Left ventricle myocardium inferior (tissue), 1 donor: ENCODE measurements at regions not wholly inside any gene's neighbourhood (a gene's known extent, or its start where the extent isn't known, plus 50 kb on each side); places are given as distances from the start of the nearest gene placed in this dataset.

Source experiments
- DNase-seq: peaks from one replicate; pipeline ENCODE4 v3.0.0-alpha.2; 2020
- H3K27ac ChIP-seq: fragments of 200-600 bp; replicated peaks from 2 replicates; pipeline ENCODE4 v1.8.0; 2021
- H3K27me3 ChIP-seq: fragments of 200-600 bp; 2 replicates; pipeline ENCODE4 v1.8.0; 2021; ENCODE audit warnings: low read depth
- H3K36me3 ChIP-seq: fragments of 200-600 bp; 2 replicates; pipeline ENCODE4 v1.8.0; 2021
- H3K4me1 ChIP-seq: fragments of 200-600 bp; 2 replicates; pipeline ENCODE4 v1.8.0; 2021
- H3K4me3 ChIP-seq: fragments of 200-600 bp; 2 replicates; pipeline ENCODE4 v1.8.0; 2021; ENCODE audit warnings: mild to moderate bottlenecking, moderate library complexity
- H3K9me3 ChIP-seq: fragments of 200-600 bp; replicated peaks from 2 replicates; pipeline ENCODE4 v1.8.0; 2021
- CTCF ChIP-seq: fragments of 200-600 bp; IDR thresholded peaks from 2 replicates; pipeline ENCODE4 v1.8.0; 2021; ENCODE audit warnings: antibody characterized with exemption, mild to moderate bottlenecking, borderline replicate concordance
- intact Hi-C: fragments of 100-400 bp; cut with micrococcal nuclease; formaldehyde crosslinking; loops from one replicate; pipeline ENCODE4 v1.11.0; 2022
- donor health status: DM: no; HTN: yes; CAD: no; lungs with severe emphysema.

DNA sequence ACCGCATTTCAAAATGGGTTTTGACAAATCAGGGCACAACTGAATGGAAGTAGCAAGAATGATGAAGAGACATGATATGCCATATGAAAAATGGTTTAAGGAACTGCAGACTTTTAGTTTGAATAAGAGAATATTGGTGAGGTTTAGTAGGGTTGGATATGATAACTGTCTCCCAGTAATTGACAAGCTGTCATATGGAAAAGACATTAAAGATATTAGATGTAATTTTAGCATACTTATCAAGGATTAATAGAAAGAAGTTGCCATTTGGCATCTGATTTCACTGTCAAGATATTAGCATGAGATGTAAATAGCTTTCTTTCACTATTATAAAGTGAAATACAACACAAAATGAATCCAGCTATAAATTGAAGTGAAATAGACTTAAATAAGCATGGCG, 169.0 kb upstream of the MPDZ start:
- no peaks in the 10 kb centered on the region for H3K9me3 ChIP-seq
- peaks cover 60% of the 10 kb centered on the region for H3K4me1 ChIP-seq
- no peak for DNase-seq
- H3K27me3 ChIP-seq = no peaks in the 10 kb centered on the region
- H3K36me3 ChIP-seq = no peaks in the 10 kb centered on the region
- no peak for TF ChIP-seq CTCF
- peak overlapping the region; percentile 79 for H3K27ac ChIP-seq
- H3K4me3 ChIP-seq = peak overlapping the region; percentile 51
- intact Hi-C loops = loop anchor here (10.0 kb wide), 1 partner anchor 236 kb away; no protein-coding TSS in a partner anchor

GRCh38 chr9:13447843-13448422, 168.4 kb upstream of the MPDZ start:
- Histone ChIP-seq H3K9me3 (no peaks in the 10 kb centered on the region), H3K36me3 (no peaks in the 10 kb centered on the region), H3K4me3 (peak overlapping the region; percentile 51), H3K27me3 (no peaks in the 10 kb centered on the region), H3K27ac (peak overlapping the region; percentile 79), H3K4me1 (peaks cover 60% of the 10 kb centered on the region)
- DNase-seq = no peak
- intact Hi-C loops = loop anchor here (10.0 kb wide), 1 partner anchor 237 kb away; no protein-coding TSS in a partner anchor
- TF ChIP-seq CTCF = no peak

- intact Hi-C loops = loop anchor here (10.0 kb wide), 1 partner anchor 238 kb away; no protein-coding TSS in a partner anchor
- peak overlapping the region; percentile 79 for H3K27ac ChIP-seq
- peaks cover 60% of the 10 kb centered on the region for H3K4me1 ChIP-seq
- no peaks in the 10 kb centered on the region for H3K36me3 ChIP-seq
- TF ChIP-seq CTCF = peak; percentile 42
- H3K4me3 ChIP-seq = peak overlapping the region; percentile 51
- no peak for DNase-seq
- H3K9me3 ChIP-seq = no peaks in the 10 kb centered on the region
- H3K27me3 ChIP-seq = no peaks in the 10 kb centered on the region
Measured at GRCh38 chr9:13446938-13447842, 167.7 kb upstream of the MPDZ start.

DNA sequence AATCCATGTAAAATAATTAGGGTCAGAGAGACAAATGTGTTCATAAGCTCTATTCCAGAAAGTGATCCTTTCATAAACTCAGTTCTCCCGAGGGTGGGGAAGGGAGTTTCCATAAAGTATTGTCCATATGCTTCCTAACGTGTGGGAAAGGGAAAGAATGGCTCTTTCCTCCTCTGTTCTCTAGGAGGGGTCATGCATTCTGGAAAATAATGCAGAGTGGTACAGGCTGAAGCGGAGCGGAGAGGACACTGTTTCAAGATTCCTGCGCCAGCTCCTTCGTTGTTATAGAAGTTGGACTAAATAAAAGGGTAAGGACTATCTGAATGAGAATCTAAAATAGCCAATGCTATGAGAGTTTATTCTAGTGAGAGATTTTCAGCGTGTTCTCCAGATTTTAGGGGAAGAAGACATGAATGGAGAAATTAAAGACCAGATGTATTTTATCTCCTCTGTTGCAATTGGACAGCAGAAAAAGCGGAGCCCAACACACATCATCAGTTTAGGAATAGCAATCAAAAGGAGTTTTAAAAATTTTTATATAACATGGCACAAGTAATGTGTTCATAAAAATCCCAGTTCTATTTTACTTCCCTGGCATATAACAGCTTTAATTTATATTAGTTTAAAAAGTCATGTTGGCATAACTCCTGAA, 166.9 kb upstream of the MPDZ start:
- H3K36me3 ChIP-seq = no peaks in the 10 kb centered on the region
- intact Hi-C loops = loop anchor here (10.0 kb wide), 1 partner anchor 238 kb away; no protein-coding TSS in a partner anchor
- no peaks in the 10 kb centered on the region for H3K27me3 ChIP-seq
- H3K4me1 ChIP-seq = peaks cover 60% of the 10 kb centered on the region
- H3K27ac ChIP-seq = peak overlapping the region; percentile 79
- TF ChIP-seq CTCF = no peak
- H3K4me3 ChIP-seq = peak overlapping the region; percentile 51
- DNase-seq = no peak
- H3K9me3 ChIP-seq = no peaks in the 10 kb centered on the region

- no peaks in the 10 kb centered on the region for H3K36me3 ChIP-seq
- no peak for TF ChIP-seq CTCF
- H3K27ac ChIP-seq = peak overlapping the region; percentile 79
- no peak for DNase-seq
- H3K9me3 ChIP-seq = no peaks in the 10 kb centered on the region
- H3K4me1 ChIP-seq = peaks cover 55% of the 10 kb centered on the region
- H3K27me3 ChIP-seq = no peaks in the 10 kb centered on the region
- peak overlapping the region; percentile 40 for H3K4me3 ChIP-seq
- intact Hi-C loops = loop anchor here (10.0 kb wide), 1 partner anchor 240 kb away; no protein-coding TSS in a partner anchor
Measured at GRCh38 chr9:13445103-13445500, 165.6 kb upstream of the MPDZ start.
